Neural progenitor cell (in vitro differentiated cells): ENCODE measurements at regions not wholly inside any gene's neighbourhood (a gene's known extent, or its start where the extent isn't known, plus 50 kb on each side); places are given as distances from the start of the nearest gene placed in this dataset.

ENCODE experiments used
- DNase-seq: peaks from one replicate; pipeline ENCODE4 v3.0.0-alpha.2; 2016; ENCODE audit warnings: low spot score
- H2AFZ ChIP-seq: fragments of 200-600 bp; sonication (generic); replicated peaks from 2 replicates; pipeline ENCODE4 v1.6.1; 2016; ENCODE audit warnings: antibody characterized with exemption
- H3F3A ChIP-seq: fragments of 200-600 bp; sonication (generic); 2 replicates; pipeline ENCODE4 v1.6.1; 2016; ENCODE audit warnings: antibody characterized with exemption, low read depth
- H3K27ac ChIP-seq: fragments of 200-600 bp; sonication (generic); 2 replicates; pipeline ENCODE4 v1.5.1; 2016; ENCODE audit warnings: mild to moderate bottlenecking
- H3K27me3 ChIP-seq: fragments of 200-600 bp; sonication (generic); 2 replicates; pipeline ENCODE4 v1.6.1; 2016; ENCODE audit warnings: mild to moderate bottlenecking, moderate library complexity
- H3K36me3 ChIP-seq: fragments of 200-600 bp; sonication (generic); 2 replicates; pipeline ENCODE4 v1.5.1; 2016
- H3K4me1 ChIP-seq: fragments of 200-600 bp; sonication (generic); 2 replicates; pipeline ENCODE4 v1.6.1; 2016; ENCODE audit warnings: mixed run types
- H3K4me2 ChIP-seq: fragments of 200-600 bp; sonication (generic); 2 replicates; pipeline ENCODE4 v1.6.1; 2016
- H3K4me3 ChIP-seq: fragments of 200-600 bp; sonication (generic); 2 replicates; pipeline ENCODE4 v1.5.1; 2016
- H3K79me2 ChIP-seq: fragments of 200-600 bp; sonication (generic); 2 replicates; pipeline ENCODE4 v1.6.1; 2016; ENCODE audit warnings: low read depth
- H3K9ac ChIP-seq: fragments of 200-600 bp; sonication (generic); 2 replicates; pipeline ENCODE4 v1.6.1; 2016
- H3K9me3 ChIP-seq: fragments of 200-600 bp; sonication (generic); 2 replicates; pipeline ENCODE4 v1.5.1; 2016; ENCODE audit warnings: low read depth
- H4K20me1 ChIP-seq: fragments of 200-600 bp; sonication (generic); 2 replicates; pipeline ENCODE4 v1.6.1; 2016; ENCODE audit warnings: low read depth
- H3K27ac Mint-ChIP-seq: 3 replicates; pipeline ENCODE4 v1.8.0; 2021; ENCODE audit warnings: mixed read lengths
- H3K27me3 Mint-ChIP-seq: 2 replicates; pipeline ENCODE4 v1.8.0; 2022; ENCODE audit warnings: low read depth, mild to moderate bottlenecking, inconsistent platforms, moderate library complexity, mixed read lengths; ENCODE audit not compliant: insufficient read depth
- H3K36me3 Mint-ChIP-seq: 3 replicates; pipeline ENCODE4 v1.8.0; 2021; ENCODE audit warnings: mixed read lengths
- H3K4me1 Mint-ChIP-seq: 3 replicates; pipeline ENCODE4 v1.8.0; 2021; ENCODE audit warnings: mixed read lengths
- H3K4me3 Mint-ChIP-seq: 3 replicates; pipeline ENCODE4 v1.8.0; 2021; ENCODE audit warnings: mild to moderate bottlenecking, moderate library complexity, mixed read lengths
- H3K9me3 Mint-ChIP-seq: 3 replicates; pipeline ENCODE4 v1.8.0; 2020; ENCODE audit warnings: mixed read lengths
- EZH2 ChIP-seq: fragments of 200-600 bp; sonication (generic); IDR thresholded peaks from 2 replicates; pipeline ENCODE4 v1.6.1; 2017; ENCODE audit warnings: antibody characterized with exemption, mild to moderate bottlenecking, moderate library complexity
- EZH2phosphoT487 ChIP-seq: fragments of 200-600 bp; sonication (generic); IDR thresholded peaks from 2 replicates; pipeline ENCODE4 v1.6.1; 2017; ENCODE audit warnings: antibody characterized with exemption
- TF ChIP-seq, protein P1 (sequence below): fragments of 200-600 bp; sonication (generic); IDR thresholded peaks from 2 replicates; pipeline ENCODE4 v1.5.1; 2017; ENCODE audit warnings: antibody characterized with exemption, mild to moderate bottlenecking

DNA sequence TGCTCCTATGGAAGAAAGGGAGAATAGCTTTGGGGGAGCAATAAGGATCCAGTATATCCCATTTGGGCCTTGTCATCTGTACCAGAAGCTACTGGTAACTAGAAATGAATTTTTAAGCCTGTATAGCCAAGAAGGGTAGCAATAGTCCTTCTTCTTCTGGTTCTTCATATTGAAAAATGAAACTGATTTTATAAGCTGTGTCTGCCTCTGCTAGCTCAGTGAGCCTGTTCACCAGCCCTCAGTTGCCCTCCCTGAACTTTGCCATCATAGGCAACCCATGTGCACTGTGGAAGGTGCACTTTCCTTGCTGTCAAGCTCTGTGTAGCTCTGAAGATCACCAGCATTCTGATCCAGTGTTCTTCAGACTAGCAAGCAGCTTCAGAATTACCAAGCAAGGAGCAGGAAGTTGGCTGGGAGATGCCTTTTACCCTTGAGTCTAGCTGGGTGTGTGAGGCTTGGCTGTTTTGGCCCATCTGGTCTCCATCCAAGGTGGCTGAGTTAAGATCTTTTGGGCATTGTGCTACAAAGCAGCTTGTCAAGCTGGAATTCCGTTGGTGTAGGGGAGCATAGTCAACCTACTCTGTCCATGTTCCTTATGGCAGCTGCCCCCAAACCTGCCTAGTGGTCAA lies 55.8 kb upstream of the MGAT5 start:
- TF ChIP-seq EZH2phosphoT487 (no peak), EZH2 (no peak)
- TF ChIP-seq, protein P1, sequence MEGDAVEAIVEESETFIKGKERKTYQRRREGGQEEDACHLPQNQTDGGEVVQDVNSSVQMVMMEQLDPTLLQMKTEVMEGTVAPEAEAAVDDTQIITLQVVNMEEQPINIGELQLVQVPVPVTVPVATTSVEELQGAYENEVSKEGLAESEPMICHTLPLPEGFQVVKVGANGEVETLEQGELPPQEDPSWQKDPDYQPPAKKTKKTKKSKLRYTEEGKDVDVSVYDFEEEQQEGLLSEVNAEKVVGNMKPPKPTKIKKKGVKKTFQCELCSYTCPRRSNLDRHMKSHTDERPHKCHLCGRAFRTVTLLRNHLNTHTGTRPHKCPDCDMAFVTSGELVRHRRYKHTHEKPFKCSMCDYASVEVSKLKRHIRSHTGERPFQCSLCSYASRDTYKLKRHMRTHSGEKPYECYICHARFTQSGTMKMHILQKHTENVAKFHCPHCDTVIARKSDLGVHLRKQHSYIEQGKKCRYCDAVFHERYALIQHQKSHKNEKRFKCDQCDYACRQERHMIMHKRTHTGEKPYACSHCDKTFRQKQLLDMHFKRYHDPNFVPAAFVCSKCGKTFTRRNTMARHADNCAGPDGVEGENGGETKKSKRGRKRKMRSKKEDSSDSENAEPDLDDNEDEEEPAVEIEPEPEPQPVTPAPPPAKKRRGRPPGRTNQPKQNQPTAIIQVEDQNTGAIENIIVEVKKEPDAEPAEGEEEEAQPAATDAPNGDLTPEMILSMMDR: no peak
- Mint-ChIP-seq H3K27ac (no peak overlapping the region), H3K4me1 (peaks cover 24% of the 10 kb centered on the region), H3K36me3 (no peaks in the 10 kb centered on the region), H3K27me3 (no peaks in the 10 kb centered on the region), H3K9me3 (no peaks in the 10 kb centered on the region), H3K4me3 (no peak overlapping the region)
- no peak for DNase-seq
- no peaks in the 10 kb centered on the region for H3K36me3 ChIP-seq
- H3K9me3 ChIP-seq: no peaks in the 10 kb centered on the region
- H3K27me3 ChIP-seq: no peaks in the 10 kb centered on the region
- peaks cover 4% of the 10 kb centered on the region for H3F3A ChIP-seq
- H4K20me1 ChIP-seq: peaks cover 29% of the 10 kb centered on the region
- no peak overlapping the region for H3K4me3 ChIP-seq
- no peak overlapping the region for H3K27ac ChIP-seq
- no peak overlapping the region for H3K9ac ChIP-seq
- H3K79me2 ChIP-seq: peaks cover 40% of the 10 kb centered on the region
- H3K4me2 ChIP-seq: no peak overlapping the region
- peaks cover 35% of the 10 kb centered on the region for H3K4me1 ChIP-seq
- H2AFZ ChIP-seq: no peak overlapping the region

DNA sequence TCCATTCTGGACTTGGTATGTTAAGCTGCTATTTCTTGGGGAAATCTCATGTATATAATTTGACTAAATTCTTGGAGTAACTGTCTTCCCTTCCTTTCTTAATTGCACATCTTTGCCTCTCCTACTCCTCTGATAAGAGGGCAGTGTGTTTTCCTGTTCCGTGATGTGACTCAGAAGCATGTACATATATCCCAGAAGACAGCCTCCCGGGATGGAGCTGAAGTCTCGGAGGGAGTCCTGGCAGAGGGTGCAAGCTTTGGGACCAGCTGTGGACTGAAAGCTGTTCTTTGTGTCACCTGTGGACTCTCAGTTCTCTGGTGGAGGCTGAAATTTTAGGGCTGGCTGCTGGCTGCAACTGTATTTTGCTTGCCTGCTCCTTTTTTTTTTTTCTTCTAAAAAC lies 54.7 kb upstream of the MGAT5 start:
- H3K36me3 Mint-ChIP-seq: no peaks in the 10 kb centered on the region
- Histone ChIP-seq H3K9me3 (no peaks in the 10 kb centered on the region), H3K79me2 (peaks cover 40% of the 10 kb centered on the region), H3K4me2 (no peak overlapping the region), H3K9ac (no peak overlapping the region), H4K20me1 (peaks cover 29% of the 10 kb centered on the region), H3K4me3 (no peak overlapping the region), H3K27me3 (no peaks in the 10 kb centered on the region), H3K4me1 (peaks cover 35% of the 10 kb centered on the region), H2AFZ (no peak overlapping the region), H3K27ac (no peak overlapping the region), H3F3A (peaks cover 4% of the 10 kb centered on the region), H3K36me3 (no peaks in the 10 kb centered on the region)
- no peaks in the 10 kb centered on the region for H3K9me3 Mint-ChIP-seq
- peaks cover 24% of the 10 kb centered on the region for H3K4me1 Mint-ChIP-seq
- TF ChIP-seq EZH2phosphoT487 (no peak), EZH2 (no peak)
- TF ChIP-seq, protein P1: no peak
- H3K4me3 Mint-ChIP-seq: no peak overlapping the region
- DNase-seq: no peak
- H3K27ac Mint-ChIP-seq: no peak overlapping the region
- no peaks in the 10 kb centered on the region for H3K27me3 Mint-ChIP-seq

DNA sequence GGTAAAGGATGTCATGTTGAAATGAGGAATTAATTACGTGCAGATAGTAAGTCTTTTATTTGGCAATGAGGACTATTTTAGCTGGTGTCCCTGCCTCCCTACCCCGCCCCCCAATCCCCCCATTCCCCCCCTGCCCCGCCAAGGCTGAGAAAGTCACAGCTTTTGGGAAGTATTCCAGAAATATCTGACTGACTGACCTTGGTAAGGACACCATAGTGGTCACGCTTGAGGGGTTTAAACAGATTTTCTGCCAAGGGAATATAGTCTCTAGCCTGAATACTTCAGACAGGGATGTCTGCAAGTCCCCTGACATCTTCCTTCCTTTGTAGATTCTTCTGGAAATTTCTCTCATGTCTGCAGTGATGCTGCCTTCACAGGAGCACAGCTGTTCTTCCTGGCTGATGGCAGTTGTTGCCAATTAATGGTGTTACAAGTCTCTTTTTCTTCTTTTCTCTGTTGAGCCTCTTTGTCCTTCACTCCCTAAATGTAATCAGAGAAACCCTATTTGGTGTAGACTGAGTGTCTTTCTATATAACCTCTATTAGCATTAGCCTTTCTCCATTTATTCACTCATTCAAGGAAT lies 53.7 kb upstream of the MGAT5 start:
- Mint-ChIP-seq H3K4me1 (peaks cover 24% of the 10 kb centered on the region), H3K36me3 (no peaks in the 10 kb centered on the region), H3K9me3 (no peaks in the 10 kb centered on the region), H3K27me3 (no peaks in the 10 kb centered on the region), H3K27ac (no peak overlapping the region), H3K4me3 (no peak overlapping the region)
- Histone ChIP-seq H3K27me3 (no peaks in the 10 kb centered on the region), H3K79me2 (peaks cover 40% of the 10 kb centered on the region), H4K20me1 (peaks cover 29% of the 10 kb centered on the region), H2AFZ (no peak overlapping the region), H3K4me3 (no peak overlapping the region), H3K9ac (no peak overlapping the region), H3K4me2 (peak overlapping the region; percentile 9), H3K36me3 (no peaks in the 10 kb centered on the region), H3K9me3 (no peaks in the 10 kb centered on the region), H3F3A (peaks cover 5% of the 10 kb centered on the region), H3K27ac (no peak overlapping the region), H3K4me1 (peaks cover 35% of the 10 kb centered on the region)
- TF ChIP-seq, protein P1: no peak
- no peak for TF ChIP-seq EZH2phosphoT487
- TF ChIP-seq EZH2: no peak
- DNase-seq: no peak
